Limb (tissue), 2 donors: ENCODE measurements at regions not wholly inside any gene's neighbourhood (a gene's known extent, or its start where the extent isn't known, plus 50 kb on each side); places are given as distances from the start of the nearest gene placed in this dataset.

ENCODE experiments used
- DNase-seq, 2 donors: peaks; one replicate each; pipeline ENCODE4 v3.0.0-alpha.2; 2016; ENCODE audit errors: extremely low spot score in 2 of 2

DNA sequence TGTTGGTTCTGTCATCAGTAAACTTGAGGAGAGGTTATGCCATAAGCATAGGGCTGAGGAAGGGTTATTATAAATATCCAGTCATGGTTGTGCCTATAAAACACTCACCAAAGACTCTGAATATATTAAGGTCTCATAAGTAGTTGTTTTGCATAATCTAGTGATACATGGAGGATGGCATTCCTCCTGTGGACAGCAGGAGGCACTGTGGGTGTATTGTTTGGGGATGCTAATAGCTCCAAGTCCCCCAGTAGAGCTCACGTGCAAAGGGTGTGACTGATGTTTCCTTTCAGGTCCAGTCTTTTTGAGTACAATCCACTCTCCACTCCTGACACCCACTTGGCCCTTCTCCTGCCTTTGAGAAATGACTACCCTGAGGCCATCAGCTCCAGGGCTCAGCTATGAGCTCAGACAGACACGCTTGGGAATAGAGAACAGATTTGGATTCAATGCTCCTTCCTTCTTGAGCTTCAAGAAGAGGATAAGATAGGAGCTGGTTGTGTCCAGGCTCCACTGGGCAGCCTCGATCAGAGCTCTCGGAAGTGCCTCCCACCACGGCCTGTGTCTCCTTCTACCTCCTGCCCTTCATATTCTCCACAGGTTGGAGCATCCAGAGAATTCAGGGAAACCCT, 85.2 kb upstream of the IGLL5 start:
- DNase-seq, result no peak

DNA sequence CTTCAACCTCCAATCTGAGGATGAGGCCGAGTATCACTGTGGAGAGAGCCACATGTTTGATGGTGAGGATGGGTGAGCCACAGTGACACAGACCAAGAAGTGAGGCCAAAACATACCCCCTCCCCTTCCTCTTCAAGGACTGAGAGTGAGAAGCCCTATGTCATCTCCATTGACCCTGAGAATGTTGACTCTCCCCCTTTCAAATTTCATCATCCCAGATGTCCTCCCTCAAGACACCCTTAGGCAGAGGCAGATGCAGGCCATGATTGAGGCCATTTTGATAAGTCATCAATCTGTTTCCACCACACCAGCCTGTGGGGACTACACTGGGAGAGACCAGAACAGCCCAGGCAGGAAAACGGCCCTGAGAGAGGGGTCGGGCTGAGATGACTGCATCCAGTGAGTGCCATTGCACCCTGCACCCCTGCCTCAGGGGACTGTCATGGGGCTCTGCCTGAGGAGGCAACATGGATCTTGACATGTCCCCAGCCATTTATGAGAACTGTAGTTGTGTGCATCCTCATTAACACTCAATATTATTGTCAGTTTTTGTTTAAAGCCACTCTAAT, 84.2 kb upstream of the IGLL5 start:
- DNase-seq, result no peak

DNA sequence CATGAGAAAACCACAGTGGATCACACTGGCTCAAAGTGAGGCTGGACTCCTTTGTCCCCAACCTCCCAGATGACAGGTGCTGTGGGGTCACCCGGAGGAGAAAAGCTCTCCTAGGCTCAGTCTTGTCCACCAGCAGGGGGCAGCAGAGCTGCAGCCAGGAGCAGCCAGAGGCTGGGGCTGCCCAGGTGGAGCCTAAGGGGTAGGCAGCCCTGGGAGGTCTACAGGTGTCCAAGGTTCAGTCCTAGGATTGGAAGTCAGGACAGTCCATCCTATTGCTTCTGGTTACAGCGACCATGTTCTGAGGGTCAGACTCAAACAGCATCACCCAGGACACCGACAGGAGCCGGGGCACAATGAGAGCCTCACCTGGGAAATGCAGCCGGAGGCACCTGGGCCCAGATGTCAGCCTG, 77.6 kb upstream of the IGLL5 start:
- DNase-seq, result peak in 1 of 2 donors; percentile 47

DNA sequence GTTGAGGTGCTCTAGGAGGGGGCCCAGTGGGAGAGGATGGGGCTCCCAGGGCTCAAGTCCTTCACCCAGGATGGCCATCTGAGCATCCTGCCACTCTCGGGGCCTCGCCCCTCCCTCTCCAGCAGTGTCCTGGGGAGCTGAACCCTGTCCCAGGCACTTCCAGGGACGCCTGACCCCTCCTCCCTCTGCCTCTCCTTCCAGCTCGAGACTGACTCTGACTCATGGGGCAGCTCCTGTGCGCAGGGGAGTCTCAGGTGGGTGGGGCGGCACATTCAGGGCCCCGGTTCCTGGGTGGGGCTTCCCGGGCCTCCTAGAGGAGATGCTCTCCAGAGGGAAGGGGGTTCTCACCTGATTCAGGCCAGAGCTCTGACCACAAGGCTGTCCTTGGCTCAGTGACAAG, 77.1 kb upstream of the IGLL5 start:
- no peak for DNase-seq

DNA sequence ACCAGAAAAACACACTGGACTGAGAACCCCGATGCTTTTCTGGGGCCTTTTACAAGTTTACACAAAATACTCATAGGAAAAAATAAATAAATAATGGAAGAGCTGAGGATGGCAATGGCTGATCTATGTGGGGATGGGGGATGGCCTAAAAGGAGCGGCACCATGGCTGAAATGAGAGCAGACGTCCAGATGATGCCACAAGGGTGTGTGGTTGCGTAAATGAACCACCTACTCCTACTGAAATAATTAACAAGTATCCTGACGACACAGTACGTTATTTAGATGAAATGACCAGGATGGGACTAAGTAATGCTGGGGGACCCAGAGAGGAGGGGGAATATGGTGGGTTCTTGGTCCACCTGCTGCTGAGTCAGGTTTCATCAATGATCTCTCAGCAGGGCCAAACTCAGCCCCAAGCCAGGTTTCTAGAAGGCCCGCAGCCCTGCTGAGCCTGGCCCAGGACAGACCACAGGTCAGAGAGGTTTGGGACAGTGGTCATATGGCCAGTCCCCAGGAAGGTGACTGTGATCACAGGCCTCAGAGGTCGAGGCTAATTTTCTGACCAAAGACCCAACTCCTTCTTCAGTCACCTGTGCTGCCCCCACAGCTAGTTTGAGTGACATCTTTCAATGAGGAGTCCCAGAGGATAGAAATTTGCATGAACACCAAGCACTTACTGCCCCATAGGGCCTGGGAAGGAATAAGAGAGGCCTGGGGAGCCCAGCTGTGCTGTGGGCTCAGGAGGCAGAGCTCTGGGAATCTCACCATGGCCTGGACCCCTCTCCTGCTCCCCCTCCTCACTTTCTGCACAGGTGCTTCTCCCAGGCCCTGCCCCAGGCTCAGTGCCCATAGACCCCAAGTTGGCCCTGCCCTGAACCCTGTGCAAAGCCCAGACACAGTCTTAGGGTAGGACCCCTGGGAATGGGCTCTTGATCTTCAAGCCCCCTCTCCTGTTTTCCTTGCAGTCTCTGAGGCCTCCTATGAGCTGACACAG, 76.3 kb upstream of the IGLL5 start:
- DNase-seq, result no peak

DNA sequence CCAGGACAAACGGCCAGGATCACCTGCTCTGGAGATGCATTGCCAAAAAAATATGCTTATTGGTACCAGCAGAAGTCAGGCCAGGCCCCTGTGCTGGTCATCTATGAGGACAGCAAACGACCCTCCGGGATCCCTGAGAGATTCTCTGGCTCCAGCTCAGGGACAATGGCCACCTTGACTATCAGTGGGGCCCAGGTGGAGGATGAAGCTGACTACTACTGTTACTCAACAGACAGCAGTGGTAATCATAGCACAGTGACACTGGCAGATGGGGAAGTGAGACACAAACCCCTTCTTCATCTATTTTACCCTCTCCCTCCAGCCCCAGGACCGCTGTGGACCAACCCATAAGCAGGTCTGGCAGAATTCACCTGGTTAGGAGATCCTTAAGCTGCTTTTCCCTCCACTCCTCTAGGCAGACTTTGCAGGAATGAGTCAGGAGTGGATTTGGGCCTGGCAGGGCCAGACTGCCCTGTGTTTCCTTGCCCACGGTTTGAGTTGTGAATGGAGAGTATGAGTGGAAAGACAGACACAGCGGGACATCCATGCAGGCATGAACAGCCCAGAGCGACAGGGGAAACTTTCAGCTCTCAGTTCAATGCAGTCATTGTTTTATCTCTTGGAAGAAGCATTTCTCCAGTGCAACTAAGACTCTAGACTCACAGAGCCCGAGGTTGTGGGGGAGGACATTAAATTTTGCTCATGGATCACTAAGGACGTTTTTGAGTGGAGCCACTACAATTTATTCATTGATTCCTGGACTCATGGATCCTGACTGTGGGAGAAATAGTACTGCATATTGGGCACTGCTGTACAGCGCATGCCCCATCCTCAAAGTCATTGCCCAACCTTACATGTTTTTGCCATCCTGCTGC, 75.3 kb upstream of the IGLL5 start:
- no peak for DNase-seq

DNA sequence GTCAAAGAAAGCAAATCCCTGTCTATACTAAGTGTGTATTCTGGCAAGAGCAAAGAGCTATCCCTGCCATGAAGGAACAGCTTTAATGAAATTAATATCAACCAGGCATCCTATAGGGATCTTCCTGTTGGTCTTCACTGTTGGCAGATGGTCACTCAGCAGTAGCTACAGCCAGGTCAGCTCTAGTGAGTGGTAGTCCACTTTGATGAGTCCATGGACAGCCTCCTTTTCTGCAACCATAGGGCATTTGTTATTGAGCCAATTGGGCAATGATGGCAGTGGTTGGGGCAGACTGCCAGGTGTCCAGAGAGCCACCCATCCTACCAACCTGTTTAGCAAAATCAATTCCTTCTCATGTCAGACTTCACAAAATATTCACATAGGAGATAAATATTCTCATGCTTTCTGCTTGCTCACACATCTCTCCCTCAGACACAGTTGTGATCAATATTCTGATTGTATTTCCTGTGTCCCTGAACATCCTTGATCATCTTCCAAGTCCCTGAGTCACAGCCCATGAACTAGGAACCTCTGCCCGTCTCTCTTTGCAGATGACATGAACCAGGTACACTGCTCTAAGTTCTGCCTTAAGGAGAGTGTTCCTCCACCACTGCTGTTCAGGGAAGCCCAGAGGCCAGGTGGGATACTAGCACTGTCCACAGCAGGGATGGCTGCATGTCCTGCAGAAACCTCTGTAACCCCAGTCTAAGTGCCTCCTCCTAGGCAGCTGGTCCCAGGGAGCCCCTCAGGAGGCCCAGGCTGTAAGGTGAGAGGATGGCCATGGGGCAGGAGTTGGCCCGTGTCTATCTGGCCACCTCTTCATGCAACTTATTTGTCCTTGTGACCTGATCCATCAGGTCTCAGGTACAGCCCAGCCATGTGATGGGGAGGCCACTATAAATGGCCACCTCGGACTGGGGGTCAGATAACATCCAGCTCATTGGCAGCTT, 74.2 kb upstream of the IGLL5 start:
- no peak for DNase-seq

DNA sequence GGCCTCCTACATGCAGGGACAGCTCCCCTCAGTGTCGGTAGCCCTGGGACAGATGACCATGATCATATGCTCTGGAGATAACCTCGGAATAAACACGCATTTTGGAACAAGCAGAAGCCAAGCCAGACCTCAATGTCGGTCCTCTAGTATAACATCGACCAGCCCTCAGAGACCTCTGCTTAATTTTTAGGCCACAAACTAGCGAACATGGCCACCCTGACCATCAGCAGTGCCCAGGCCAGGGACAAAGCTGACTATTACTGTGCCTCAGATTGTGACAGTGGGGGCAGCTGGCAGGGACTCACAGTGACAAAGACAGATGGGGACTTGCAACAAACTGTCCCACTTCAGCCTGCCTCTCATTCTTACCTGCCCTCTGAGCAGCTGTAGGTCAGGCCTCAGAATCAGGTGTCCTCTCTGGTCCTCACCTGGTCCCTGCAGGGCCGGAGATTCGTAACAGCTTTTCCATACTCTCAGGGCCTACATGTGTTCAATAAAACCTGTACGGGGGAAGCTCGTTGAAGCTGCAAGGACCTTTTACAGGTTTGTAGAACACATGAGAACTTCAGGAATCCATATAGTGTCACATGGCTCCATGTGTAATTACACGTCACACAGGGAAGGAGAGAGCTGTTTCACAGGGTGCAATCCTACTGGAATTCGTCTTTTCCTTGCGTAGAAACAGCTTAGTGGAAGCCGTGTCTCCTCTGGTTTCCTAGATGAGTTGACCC, 72.8 kb upstream of the IGLL5 start:
- DNase-seq, result no peak

DNA sequence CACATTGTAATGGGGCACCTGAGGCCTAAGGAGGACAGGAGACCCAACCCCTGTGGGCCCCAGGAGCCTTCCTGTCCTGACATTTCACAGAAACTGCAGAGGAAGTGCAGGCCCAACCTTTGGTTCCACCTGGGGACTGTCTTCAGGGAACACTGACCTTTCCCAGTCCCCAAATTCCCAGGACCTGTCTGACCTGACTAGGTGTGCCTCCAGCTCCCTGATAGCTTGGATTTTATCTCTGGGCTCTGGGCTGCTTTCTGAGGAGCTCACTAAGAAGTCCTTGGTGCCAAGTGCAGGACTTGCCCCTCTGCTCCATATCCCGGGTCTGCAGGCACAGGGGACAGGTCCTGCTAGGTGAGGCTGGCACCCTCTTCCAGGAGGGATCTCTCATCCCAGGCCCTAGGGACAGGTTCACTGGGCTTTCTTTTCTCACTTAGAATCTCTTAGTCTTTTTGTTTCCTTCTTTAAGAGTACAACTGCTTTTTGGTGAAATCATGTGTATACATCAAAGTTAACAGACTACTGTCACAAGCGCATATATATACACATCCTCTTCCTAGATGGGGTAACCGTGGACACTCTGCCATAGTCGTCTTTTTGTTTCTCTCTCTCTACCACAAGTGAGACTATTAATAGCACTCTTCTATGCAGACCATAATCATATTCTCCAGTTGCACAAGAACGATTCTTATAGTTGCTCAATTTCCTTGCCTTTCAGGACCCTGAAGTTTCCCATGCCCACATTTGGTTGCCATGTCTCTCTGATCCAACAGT, 72.0 kb upstream of the IGLL5 start:
- DNase-seq, result no peak

DNA sequence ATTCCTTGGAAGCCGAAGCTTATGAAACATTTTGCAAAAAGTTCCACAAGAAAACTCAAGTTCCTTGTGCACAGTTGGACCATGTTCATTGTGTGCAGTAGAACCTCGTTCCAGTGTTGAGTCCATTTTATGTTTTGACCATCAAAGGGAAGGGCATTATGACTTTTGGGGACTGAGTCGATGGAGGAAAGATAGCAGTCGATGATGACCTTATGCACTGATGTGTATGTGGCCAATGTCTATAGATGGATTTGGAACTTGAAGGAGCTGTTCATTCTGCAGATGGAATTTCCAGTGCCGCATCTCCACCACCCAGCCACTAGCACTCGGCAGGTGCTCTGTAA, 71.5 kb upstream of the IGLL5 start:
- no peak for DNase-seq

DNA sequence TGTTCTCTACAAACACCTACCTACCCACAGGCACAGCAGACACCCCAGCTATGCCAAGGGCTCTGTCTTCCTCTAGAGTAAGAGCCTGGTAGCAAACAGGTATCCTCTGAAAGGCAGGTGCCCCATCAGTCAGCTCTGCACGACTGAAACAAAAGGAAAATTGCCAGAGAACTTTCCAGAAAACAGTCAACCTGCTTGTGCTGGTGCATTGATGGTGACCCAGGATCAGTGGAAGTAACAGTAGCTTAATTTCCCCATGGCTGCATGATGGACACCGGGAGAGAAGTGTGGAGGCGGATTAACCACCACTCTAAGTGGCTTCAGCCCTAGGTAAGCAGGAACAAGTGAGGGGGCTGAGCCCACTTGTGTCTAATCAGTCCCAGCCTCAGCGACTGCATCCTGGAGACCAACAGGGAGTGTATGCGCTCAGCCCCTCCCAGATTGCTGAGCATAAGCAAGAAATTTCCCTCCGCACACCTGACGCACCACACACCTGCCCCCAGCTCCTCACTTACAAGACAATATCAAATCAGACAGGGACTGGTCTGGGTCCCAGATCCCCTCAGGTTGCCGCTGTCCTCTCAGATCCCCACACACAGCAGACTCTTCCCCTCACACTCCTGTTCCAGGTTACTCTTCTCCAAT, 70.7 kb upstream of the IGLL5 start:
- no peak for DNase-seq

DNA sequence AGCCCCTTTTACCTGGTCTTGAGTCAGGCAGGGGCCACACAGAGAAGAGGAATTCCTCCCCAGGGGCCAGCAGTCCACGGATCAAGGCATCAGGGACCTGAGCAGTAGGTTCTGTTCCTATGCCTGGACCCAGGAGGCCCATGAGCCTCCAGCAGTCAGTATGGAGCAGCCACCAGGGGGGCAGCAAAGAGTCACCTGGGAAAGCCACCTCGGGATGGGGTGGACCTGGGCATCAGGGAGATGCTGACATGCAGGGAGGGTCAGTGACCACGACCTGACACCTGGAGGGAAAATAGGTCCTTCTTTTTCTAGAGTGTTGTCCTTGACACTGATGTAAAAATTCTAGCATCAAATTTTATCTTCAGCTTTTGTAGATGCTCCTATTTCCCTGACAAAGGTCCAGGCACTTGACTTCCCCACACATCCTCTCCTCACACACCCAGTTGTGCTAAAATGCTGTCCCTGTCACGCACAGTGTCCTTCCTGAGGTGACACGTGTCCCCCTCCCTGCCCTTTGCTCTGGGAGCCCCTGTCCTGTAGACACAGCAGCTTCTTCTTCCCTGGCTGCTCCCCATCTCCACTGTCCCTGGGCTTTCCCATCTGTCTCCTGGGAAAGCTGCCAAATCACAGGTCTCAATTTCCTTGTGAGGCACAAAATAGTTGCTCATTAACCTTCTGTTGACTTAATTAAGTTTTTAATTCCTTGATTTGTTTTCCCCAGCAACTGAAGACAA, 70.0 kb upstream of the IGLL5 start:
- DNase-seq, result no peak

DNA sequence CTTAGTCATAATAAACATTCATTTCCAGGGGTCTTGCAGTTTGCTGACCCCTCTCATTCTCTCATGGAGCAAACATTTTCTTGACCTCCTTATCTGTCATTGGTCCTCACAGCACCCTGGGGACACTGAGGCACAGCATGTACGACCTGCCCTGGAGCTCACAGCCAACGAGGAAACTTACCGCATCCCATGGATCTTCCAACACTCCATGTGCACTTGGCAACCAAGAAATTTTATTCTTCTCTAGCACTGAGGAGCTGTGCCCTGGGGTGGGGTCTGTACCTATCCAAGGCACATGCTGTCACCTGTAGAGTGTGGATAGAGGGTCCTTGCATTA, 69.4 kb upstream of the IGLL5 start:
- no peak for DNase-seq

DNA sequence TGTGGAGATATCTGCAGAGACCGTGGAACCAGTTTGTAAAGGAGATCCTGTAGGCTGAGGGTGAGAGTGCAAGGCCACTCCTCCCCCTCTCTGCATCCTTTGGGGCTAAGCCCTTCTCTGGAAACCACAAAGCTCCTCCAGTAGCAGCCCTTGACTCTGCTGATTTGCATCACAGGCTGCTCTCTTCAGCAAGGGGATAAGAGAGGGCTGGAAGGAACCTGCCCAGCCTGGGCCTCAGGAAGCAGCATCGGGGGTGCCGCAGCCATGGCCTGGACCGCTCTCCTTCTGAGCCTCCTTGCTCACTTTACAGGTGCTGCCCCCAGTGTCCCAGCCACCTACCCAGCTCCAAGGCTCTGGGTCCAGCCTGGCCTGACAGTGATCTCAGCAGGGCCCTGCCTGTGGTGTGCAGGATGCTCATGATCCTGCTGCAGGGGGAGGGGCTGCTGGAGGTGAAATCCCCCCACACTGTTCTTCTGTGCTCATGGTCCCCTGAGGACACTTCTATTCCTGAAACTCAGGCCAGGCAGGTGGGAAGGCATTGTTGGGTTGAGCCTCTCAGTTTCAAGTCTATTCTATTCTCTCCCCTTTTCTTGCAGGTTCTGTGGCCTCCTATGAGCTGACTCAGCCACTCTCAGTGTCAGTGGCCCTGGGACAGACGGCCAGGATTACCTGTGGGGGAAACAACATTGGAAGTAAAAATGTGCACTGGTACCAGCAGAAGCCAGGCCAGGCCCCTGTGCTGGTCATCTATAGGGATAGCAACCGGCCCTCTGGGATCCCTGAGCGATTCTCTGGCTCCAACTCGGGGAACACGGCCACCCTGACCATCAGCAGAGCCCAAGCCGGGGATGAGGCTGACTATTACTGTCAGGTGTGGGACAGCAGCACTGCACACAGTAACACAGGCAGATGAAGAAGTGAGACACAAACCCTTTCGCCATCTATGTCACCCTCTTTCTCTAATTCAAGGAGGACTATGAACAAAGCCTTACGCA, 68.5 kb upstream of the IGLL5 start:
- no peak for DNase-seq

DNA sequence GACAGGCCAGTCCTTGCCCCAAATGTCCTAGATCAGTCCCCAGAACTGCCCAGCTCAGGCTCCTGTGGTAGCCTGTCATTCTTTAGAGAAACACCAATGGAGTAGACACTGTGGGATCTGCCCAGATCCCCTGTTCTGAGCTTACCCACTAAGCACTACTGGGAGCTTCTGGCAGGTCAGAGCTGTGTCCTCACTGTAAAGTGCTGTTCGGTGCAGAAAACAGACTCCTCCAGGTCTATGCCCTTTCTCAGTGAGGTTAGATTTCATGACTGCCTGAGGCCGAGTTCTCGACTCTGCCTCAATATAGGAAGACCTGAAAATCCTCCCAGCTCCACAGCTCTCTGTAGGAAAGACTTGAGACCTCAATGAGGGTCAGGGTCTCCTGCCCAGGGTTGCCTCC, 67.5 kb upstream of the IGLL5 start:
- no peak for DNase-seq

DNA sequence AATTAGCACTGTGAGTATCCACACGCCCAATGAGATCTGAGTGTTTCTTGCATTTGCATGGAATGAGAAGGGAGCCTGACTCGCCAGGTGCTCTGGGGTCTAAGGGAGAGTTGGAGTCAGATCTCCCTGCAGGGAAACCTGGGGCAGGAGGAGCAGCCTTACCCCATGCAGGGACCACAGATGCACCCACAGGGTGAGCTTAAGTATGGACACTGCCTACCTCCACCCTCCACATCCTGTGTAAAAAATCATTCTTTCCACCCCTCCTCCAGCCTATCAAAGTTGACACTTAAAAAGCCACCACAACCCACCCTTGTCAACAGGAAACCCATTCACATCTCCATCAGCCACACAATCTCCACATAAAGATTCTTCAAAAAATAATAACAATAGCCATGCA, 67.0 kb upstream of the IGLL5 start:
- DNase-seq, result no peak

DNA sequence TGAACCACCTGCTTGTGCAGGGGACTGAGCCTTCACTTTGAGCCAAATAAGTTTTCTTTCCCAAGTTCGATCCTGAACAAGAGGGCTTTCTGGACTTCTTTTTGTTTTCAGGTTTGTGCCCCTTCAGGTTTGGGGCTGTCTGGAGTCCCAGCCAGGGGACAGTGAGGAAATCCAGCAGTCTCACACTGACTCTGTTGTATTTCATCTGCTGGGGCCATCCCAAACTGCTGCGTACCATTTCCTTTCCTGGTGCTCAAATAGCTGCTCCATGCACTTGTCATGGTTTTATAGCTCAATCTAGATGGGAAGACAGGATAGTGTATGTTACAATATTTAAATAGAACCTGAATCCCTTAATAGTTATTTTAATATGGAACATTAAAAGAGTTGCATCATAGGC, 66.3 kb upstream of the IGLL5 start:
- DNase-seq, result no peak
